Right atrium auricular region (tissue), 2 donors: ENCODE measurements at regions not wholly inside any gene's neighbourhood (a gene's known extent, or its start where the extent isn't known, plus 50 kb on each side); places are given as distances from the start of the nearest gene placed in this dataset.

ENCODE experiments used
- DNase-seq: peaks from one replicate; pipeline ENCODE4 v3.0.0-alpha.2; 2019; ENCODE audit warnings: low spot score
- H3K27ac ChIP-seq, 2 donors: fragments of 200-600 bp; sonication (generic); 1 replicate in 1 of 2; 2 replicates in 1 of 2; pipeline ENCODE4 v1.5.1; 2016 to 2019
- H3K27me3 ChIP-seq, 2 donors: fragments of 200-600 bp; sonication (generic); one replicate each; pipeline versions ENCODE4 v1.5.1 to v1.6.0; 2017 to 2019
- H3K36me3 ChIP-seq: fragments of 200-600 bp; sonication (generic); one replicate; pipeline ENCODE4 v1.5.1; 2016
- H3K4me1 ChIP-seq, 2 donors: fragments of 200-600 bp; sonication (generic); one replicate each; pipeline versions ENCODE4 v1.5.1 to v1.6.0; 2017 to 2019
- H3K4me3 ChIP-seq, 2 donors: fragments of 200-600 bp; sonication (generic); 1 replicate in 1 of 2; 2 replicates in 1 of 2; pipeline ENCODE4 v1.5.1; 2017 to 2019; ENCODE audit warnings: mild to moderate bottlenecking in 1 of 2, moderate library complexity in 1 of 2
- H3K9me3 ChIP-seq, 2 donors: fragments of 200-600 bp; sonication (generic); one replicate each; pipeline ENCODE4 v1.5.1; 2019
- TF ChIP-seq, protein P1 (sequence below), 2 donors: fragments of 200-600 bp; sonication (generic); IDR thresholded peaks; one replicate each; pipeline ENCODE4 v1.5.1; 2019; ENCODE audit warnings: antibody characterized with exemption in 2 of 2

DNA sequence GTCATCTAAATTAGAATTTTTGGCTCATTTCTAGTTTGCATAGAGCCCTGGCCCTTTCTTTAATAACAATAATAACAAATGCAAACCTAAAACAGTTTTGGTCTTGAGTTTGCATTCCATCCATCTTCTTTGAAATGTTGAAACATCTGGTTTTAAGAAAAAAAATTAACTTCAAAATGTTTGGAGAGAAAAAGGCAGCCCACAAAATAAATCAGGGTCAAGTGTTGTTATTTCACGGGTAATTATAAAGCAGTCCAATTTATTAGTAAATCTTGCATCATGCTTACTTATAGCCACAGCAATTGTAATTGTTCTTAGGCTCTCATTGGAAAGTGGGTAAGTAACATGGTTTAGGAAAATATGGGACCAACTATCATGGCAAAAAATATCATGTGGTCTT, 247.0 kb upstream of the MEF2C start:
- H3K27ac ChIP-seq, result no peak overlapping the region
- H3K9me3 ChIP-seq, result no peaks in the 10 kb centered on the region
- H3K4me1 ChIP-seq, result no peaks in the 10 kb centered on the region
- TF ChIP-seq, protein P1, sequence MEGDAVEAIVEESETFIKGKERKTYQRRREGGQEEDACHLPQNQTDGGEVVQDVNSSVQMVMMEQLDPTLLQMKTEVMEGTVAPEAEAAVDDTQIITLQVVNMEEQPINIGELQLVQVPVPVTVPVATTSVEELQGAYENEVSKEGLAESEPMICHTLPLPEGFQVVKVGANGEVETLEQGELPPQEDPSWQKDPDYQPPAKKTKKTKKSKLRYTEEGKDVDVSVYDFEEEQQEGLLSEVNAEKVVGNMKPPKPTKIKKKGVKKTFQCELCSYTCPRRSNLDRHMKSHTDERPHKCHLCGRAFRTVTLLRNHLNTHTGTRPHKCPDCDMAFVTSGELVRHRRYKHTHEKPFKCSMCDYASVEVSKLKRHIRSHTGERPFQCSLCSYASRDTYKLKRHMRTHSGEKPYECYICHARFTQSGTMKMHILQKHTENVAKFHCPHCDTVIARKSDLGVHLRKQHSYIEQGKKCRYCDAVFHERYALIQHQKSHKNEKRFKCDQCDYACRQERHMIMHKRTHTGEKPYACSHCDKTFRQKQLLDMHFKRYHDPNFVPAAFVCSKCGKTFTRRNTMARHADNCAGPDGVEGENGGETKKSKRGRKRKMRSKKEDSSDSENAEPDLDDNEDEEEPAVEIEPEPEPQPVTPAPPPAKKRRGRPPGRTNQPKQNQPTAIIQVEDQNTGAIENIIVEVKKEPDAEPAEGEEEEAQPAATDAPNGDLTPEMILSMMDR (IDR thresholded peaks at IDR 0.05), result no peak
- H3K36me3 ChIP-seq, result no peaks in the 10 kb centered on the region
- DNase-seq, result no peak
- H3K4me3 ChIP-seq, result no peak overlapping the region
- no peaks in the 10 kb centered on the region for H3K27me3 ChIP-seq

GRCh38 chr5:89128906-89129625, 246.1 kb upstream of the MEF2C start:
- no peak for DNase-seq
- TF ChIP-seq, protein P1 (IDR thresholded peaks at IDR 0.05), result no peak
- H3K36me3 ChIP-seq, result no peaks in the 10 kb centered on the region
- H3K27ac ChIP-seq, result no peak overlapping the region
- no peaks in the 10 kb centered on the region for H3K9me3 ChIP-seq
- H3K27me3 ChIP-seq, result no peaks in the 10 kb centered on the region
- H3K4me1 ChIP-seq, result no peaks in the 10 kb centered on the region
- no peak overlapping the region for H3K4me3 ChIP-seq

GRCh38 chr5:89128092-89128491, 245.1 kb upstream of the MEF2C start:
- Histone ChIP-seq H3K9me3 (no peaks in the 10 kb centered on the region), H3K27ac (no peak overlapping the region), H3K27me3 (no peaks in the 10 kb centered on the region), H3K36me3 (no peaks in the 10 kb centered on the region), H3K4me1 (no peaks in the 10 kb centered on the region), H3K4me3 (no peak overlapping the region)
- TF ChIP-seq, protein P1 (IDR thresholded peaks at IDR 0.05), result no peak
- no peak for DNase-seq

DNA sequence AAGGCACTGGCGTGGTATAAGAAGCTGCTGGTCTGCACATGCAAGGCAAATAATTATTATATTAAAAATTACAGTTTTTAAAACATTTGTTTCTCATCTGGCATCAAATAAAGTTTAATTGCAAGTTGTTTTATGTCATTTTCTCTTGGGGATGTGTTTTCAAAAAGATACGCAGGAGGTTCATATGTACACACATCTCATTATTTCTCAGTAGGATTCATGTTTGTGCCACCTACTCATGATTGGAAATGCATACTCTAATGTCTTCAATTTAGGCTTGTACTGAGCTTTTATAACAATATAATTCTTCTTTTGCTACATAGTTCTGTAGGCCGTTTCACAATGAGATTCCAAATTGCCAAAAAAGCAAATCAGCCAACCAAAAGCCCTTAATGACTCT, 244.2 kb upstream of the MEF2C start:
- no peak overlapping the region for H3K4me3 ChIP-seq
- no peaks in the 10 kb centered on the region for H3K9me3 ChIP-seq
- H3K36me3 ChIP-seq, result no peaks in the 10 kb centered on the region
- H3K4me1 ChIP-seq, result no peaks in the 10 kb centered on the region
- no peak for DNase-seq
- no peak overlapping the region for H3K27ac ChIP-seq
- H3K27me3 ChIP-seq, result no peaks in the 10 kb centered on the region
- TF ChIP-seq, protein P1 (IDR thresholded peaks at IDR 0.05), result no peak

- TF ChIP-seq, protein P1 (IDR thresholded peaks at IDR 0.05), result no peak
These were observed 242.4 kb upstream of the MEF2C start for GRCh38 chr5:89125372-89125771.

DNA sequence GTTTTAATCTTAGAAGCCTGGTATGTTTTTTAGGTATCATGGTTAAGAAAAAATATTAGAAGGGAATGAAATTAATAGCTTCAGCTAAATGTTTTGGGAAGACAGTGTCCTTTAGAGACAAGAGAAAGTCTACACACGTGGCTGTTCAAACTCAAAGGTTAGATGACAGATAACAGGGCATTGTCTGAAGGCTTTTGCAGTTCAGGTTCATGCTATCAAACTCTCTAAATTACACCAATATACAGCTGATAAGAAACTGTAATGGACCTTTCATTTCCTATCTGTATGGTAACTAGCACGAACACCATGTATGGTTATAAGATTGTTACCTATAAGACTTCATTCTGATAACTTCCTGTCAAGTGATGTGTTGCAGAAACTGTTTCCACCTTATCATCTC, 240.6 kb upstream of the MEF2C start:
- Histone ChIP-seq H3K4me3 (no peak overlapping the region), H3K27me3 (no peaks in the 10 kb centered on the region), H3K4me1 (no peaks in the 10 kb centered on the region), H3K9me3 (no peaks in the 10 kb centered on the region), H3K27ac (no peak overlapping the region), H3K36me3 (no peaks in the 10 kb centered on the region)
- DNase-seq, result no peak
- TF ChIP-seq, protein P1 (IDR thresholded peaks at IDR 0.05), result no peak

More at GRCh38 chr5:89125372-89125771, 242.4 kb upstream of the MEF2C start:
- no peaks in the 10 kb centered on the region for H3K27me3 ChIP-seq
- no peak overlapping the region for H3K4me3 ChIP-seq
- no peaks in the 10 kb centered on the region for H3K4me1 ChIP-seq
- no peak for DNase-seq
- no peaks in the 10 kb centered on the region for H3K9me3 ChIP-seq
- no peaks in the 10 kb centered on the region for H3K36me3 ChIP-seq
- H3K27ac ChIP-seq, result no peak overlapping the region
